HG02870 (cell line): ENCODE measurements at regions not wholly inside any gene's neighbourhood (a gene's known extent, or its start where the extent isn't known, plus 50 kb on each side); places are given as distances from the start of the nearest gene placed in this dataset.

Experiments
- ATAC-seq: cut with Tn5 transposase; IDR thresholded peaks from one replicate; pipeline ENCODE4 v1.9.1; 2021; ENCODE audit warnings: mild to moderate bottlenecking, moderate library complexity; ENCODE audit not compliant: unreplicated experiment

GRCh38 chr7:125592331-125592730, 662.7 kb upstream of the POT1 start:
- no peak for ATAC-seq

DNA sequence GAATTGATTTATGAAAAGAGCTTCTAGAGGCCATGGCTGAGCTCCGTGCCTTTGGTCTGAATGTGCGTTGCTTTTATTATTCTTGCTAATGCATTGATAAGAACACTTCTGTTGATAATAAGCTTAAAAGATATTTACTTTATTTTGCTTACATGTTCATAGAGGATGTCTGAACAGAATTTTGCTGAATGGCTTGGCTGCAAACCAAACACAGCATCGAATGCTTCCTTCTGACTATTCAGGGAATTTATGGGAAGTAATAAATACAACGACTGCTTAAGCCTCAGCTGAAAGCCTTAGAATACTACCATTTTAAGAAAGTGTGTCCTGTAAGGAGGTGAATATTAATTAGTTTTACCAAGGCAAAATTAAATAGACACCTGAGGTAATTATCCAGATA, 643.5 kb upstream of the POT1 start:
- ATAC-seq, result no peak

GRCh38 chr7:125572414-125572813, 642.8 kb upstream of the POT1 start:
- ATAC-seq, result no peak

- peak; percentile 95 for ATAC-seq
Measured at GRCh38 chr7:125568799-125569198, 639.2 kb upstream of the POT1 start.

DNA sequence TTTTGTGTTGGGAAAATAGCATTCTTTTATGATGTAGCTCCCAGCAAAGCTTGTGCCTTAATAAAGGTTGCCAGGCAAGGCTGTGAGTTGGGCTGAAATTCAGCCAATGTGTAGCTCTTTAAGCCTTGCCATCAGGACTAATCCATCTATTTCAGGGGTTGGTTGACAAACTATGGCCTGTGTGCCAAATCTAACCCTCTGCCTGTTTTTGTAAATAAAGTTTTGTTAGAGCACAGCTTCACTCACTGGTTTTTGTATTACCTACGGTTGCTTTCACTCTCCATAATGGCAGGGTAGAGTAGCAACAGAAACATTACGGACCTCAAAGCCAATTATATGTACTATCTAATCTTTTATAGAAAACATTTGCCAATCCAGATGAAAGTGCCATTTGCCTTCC, 638.1 kb upstream of the POT1 start:
- no peak for ATAC-seq

- ATAC-seq, result no peak
Measured at GRCh38 chr7:125563964-125564529, 634.4 kb upstream of the POT1 start.

GRCh38 chr7:125563557-125563956, 633.9 kb upstream of the POT1 start:
- ATAC-seq, result no peak

DNA sequence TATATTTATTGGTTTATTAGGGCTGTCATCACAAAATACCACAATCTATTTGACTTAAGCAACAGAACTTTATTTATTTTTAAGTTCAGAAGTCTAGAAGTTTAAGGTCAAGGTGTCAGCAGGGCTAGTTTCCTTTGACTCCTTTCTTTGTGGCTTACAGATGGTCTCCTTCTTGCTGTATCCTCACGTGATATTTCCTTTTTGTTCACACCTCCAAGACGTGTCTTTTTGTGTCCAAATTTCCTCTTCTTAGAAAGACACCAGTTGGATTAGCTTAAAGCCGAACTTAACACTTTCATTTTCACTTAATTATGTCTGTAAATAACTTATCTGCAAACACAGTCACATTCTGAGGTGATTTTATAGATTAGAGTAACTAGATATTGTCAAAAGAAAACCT, 631.4 kb upstream of the POT1 start:
- ATAC-seq, result no peak

GRCh38 chr7:125559921-125560320, 630.3 kb upstream of the POT1 start:
- ATAC-seq, result no peak

- no peak for ATAC-seq
Measured at GRCh38 chr7:125555916-125556315, 626.3 kb upstream of the POT1 start.

GRCh38 chr7:125551008-125551407, 621.4 kb upstream of the POT1 start:
- no peak for ATAC-seq

DNA sequence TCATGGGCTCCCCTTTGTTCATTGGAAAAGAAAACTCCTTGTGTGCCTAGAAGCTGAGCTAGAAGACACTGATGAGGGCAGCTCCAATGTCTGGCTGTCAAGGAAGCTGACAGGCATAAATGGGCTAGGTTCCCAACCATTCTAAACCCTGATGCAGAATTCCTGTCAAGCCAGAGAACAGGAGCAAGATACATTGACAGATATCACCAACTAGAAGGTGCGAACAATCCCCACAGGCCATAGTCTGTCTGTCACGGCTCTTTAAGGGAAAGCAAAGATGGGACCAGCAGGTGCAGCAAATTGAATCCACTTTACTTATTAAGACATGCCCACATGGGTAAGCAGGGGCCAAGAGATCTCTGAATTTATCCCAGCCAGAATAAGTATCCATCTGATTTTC, 617.9 kb upstream of the POT1 start:
- ATAC-seq, result no peak

- ATAC-seq, result no peak
Measured at GRCh38 chr7:125530553-125530952, 600.9 kb upstream of the POT1 start.

DNA sequence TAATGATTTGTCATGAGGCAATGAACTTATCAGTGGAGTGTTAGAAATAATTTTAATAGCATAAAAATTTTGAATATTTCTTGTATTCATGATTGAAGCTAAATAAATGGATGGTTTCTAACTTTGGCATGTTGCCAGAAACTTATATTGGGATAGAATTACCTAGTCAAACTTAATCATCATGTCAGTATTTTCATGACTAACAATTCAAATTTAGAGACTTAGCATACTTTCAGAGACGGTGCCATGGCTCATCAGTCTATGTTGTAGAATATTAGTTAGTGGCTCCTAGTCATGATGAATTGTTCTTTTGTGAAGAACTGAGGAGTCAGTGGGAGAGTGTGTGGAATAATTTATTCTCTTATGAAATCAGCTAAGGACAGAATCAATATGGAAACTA, 599.6 kb upstream of the POT1 start:
- no peak for ATAC-seq

DNA sequence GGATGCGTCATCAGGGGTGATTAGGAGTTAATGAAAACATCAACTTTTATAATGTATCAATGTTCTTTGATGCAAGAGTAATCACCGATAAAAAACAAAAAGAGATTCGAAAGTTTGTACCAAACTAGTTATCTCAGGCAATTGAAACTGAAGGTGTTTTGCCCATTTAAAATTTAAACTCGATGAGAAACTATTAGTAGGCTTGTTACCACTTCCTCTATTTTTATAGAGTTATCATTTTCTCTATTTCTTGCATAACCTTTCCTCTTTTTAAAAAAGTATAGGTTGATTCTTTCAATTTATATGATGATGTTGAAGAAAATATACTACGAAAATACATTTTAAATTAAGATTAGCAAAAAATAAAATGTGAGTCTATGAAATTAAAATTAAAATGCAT, 597.3 kb upstream of the POT1 start:
- ATAC-seq, result no peak

- ATAC-seq, result no peak
Measured at GRCh38 chr7:125526092-125526491, 596.5 kb upstream of the POT1 start.

DNA sequence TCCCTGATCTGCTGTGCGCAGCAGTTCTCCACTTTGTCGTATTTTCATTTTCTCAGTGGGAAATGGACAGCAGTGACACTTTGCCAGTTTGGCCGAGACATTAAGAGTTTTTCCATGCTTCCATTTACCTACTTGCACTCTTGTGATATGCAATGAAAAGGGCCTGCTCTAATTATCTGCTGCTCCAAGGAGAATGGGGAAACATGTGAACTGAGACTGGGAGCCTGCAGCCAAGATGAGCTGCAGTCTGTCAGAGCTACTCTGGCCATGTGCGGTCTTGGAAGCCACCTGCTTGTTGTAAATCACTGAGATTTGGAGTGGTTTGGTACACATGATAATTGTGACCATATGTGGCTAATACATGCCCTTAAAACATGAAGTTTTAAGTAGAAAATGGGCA, 586.6 kb upstream of the POT1 start:
- ATAC-seq, result no peak

- ATAC-seq, result no peak
Measured at GRCh38 chr7:125512373-125512772, 582.7 kb upstream of the POT1 start.

DNA sequence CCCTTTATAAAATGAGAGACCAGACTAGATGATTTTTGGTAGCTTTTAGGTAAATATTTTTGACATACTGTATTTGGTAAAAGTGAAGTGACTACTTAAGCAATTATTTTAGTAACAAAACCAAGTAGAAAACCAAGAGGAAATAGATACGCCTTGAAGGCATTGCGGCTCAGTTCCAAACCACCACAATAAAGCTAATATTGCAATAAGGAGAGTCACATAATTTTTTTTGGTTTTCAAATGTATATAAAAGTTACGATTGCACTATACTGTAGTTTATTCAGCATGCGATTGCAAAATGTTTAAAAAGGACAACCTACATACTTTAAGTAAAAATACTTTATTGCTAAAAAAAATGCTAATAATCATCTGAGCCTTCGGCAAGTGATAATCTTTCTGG, 581.7 kb upstream of the POT1 start:
- ATAC-seq, result no peak

- ATAC-seq, result no peak
Measured at GRCh38 chr7:125506331-125506730, 576.7 kb upstream of the POT1 start.

GRCh38 chr7:125504848-125505247, 575.2 kb upstream of the POT1 start:
- no peak for ATAC-seq

- ATAC-seq, result no peak
Measured at GRCh38 chr7:125495997-125496396, 566.4 kb upstream of the POT1 start.

GRCh38 chr7:125492521-125492920, 562.9 kb upstream of the POT1 start:
- ATAC-seq, result no peak

- ATAC-seq, result no peak
Measured at GRCh38 chr7:125491137-125491536, 561.5 kb upstream of the POT1 start.
